B cell (primary cell): ENCODE measurements at regions not wholly inside any gene's neighbourhood (a gene's known extent, or its start where the extent isn't known, plus 50 kb on each side); places are given as distances from the start of the nearest gene placed in this dataset.

Source experiments
- ATAC-seq: fragments of 200-7000 bp; cut with Tn5 transposase; one replicate; pipeline ENCODE4 v1.10.0; 2021; ENCODE audit warnings: low read depth, mild to moderate bottlenecking, moderate number of reproducible peaks, moderate library complexity
- CTCF ChIA-PET: fragments of 350-600 bp; sonication (Branson Sonifier 250); formaldehyde crosslinking; loops from one replicate; lab custom pipeline; 2021; ENCODE audit warnings: antibody characterized with exemption, inconsistent platforms; lab: Charles Lee
- POLR2A ChIA-PET: fragments of 350-600 bp; sonication (Branson Sonifier 250); formaldehyde crosslinking; loops from one replicate; lab custom pipeline; 2021; ENCODE audit warnings: antibody characterized with exemption; lab: Charles Lee
- DNase-seq: peaks from one replicate; pipeline ENCODE4 v3.0.0; 2013
- H2AFZ ChIP-seq: 2 replicates; pipeline ENCODE4 v1.6.1; 2012; ENCODE audit warnings: mild to moderate bottlenecking, low read depth, low read length; ENCODE audit not compliant: insufficient read depth, poor library complexity, severe bottlenecking
- H3K27ac ChIP-seq, 2 donors: 1 replicate in 1 of 2; 2 replicates in 1 of 2; pipeline ENCODE4 v1.5.1; 2012 to 2013; ENCODE audit warnings: low read length in 2 of 2, mild to moderate bottlenecking in 2 of 2, moderate library complexity in 1 of 2
- H3K27me3 ChIP-seq, 4 experiments: fragments of 200-600 bp in 1 of 4; sonication (generic) in 1 of 4; replicated peaks in 1 of 4; 1 replicate in 2 of 4; 2 replicates in 2 of 4; pipeline versions ENCODE4 v1.6.1 to v1.7.0; 2013 to 2016; ENCODE audit warnings: low read length in 3 of 4, mild to moderate bottlenecking in 2 of 4, mixed read lengths in 1 of 4, moderate library complexity in 1 of 4; ENCODE audit not compliant: insufficient read depth in 4 of 4, control insufficient read depth in 3 of 4; ENCODE audit errors: control extremely low read depth in 1 of 4
- H3K36me3 ChIP-seq, 2 experiments: replicated peaks in 1 of 2; 1 replicate in 1 of 2; 2 replicates in 1 of 2; pipeline versions ENCODE4 v1.6.1 to v1.7.1; 2013; ENCODE audit warnings: low read length in 1 of 2; ENCODE audit not compliant: insufficient read depth in 2 of 2, control insufficient read depth in 1 of 2; ENCODE audit errors: control extremely low read depth in 1 of 2, extremely low read depth in 1 of 2
- H3K4me1 ChIP-seq, 2 donors: fragments of 200-600 bp in 1 of 2; sonication (generic) in 1 of 2; 1 replicate in 1 of 2; 2 replicates in 1 of 2; pipeline versions ENCODE4 v1.5.1 to v1.6.1; 2013 to 2017; ENCODE audit warnings: low read length in 2 of 2; ENCODE audit not compliant: control insufficient read depth in 2 of 2, insufficient read depth in 2 of 2
- H3K4me2 ChIP-seq: replicated peaks from 2 replicates; pipeline ENCODE3; 2012; ENCODE audit warnings: mild to moderate bottlenecking, low read depth, low read length; ENCODE audit not compliant: poor library complexity, severe bottlenecking
- H3K4me3 ChIP-seq, 5 experiments: fragments of 200-600 bp in 1 of 5; sonication (generic) in 1 of 5; 1 replicate in 3 of 5; 2 replicates in 2 of 5; pipeline versions ENCODE4 v1.5.1 to v1.7.0; 2011 to 2016; ENCODE audit warnings: low read length in 4 of 5, mild to moderate bottlenecking in 4 of 5, low read depth in 2 of 5, control low read depth in 1 of 5, moderate library complexity in 1 of 5; ENCODE audit not compliant: insufficient read depth in 1 of 5; ENCODE audit errors: control extremely low read depth in 1 of 5, extremely low read depth in 1 of 5
- H3K79me2 ChIP-seq: fragments of 200-600 bp; sonication (generic); one replicate; pipeline ENCODE4 v1.6.0; 2016; ENCODE audit warnings: low read length; ENCODE audit not compliant: control insufficient read depth, insufficient read depth
- H3K9ac ChIP-seq: fragments of 200-600 bp; sonication (generic); 2 replicates; pipeline ENCODE4 v1.6.1; 2017; ENCODE audit warnings: mild to moderate bottlenecking, low read length, moderate library complexity
- H3K9me3 ChIP-seq, 3 donors: one replicate each; pipeline versions ENCODE4 v1.6.1 to v1.7.1; 2013; ENCODE audit warnings: low read length in 2 of 3; ENCODE audit not compliant: control insufficient read depth in 2 of 3, insufficient read depth in 1 of 3; ENCODE audit errors: control extremely low read depth in 1 of 3
- H4K20me1 ChIP-seq: 2 replicates; pipeline ENCODE4 v1.6.0; 2012; ENCODE audit warnings: mild to moderate bottlenecking, low read length; ENCODE audit not compliant: insufficient read depth, control insufficient read depth, poor library complexity, severe bottlenecking
- H3K27ac Mint-ChIP-seq: one replicate; pipeline ENCODE4 v1.8.0; 2021; ENCODE audit warnings: mixed read lengths
- H3K27me3 Mint-ChIP-seq: one replicate; pipeline ENCODE4 v1.8.0; 2021; ENCODE audit warnings: mixed read lengths
- H3K4me1 Mint-ChIP-seq: one replicate; pipeline ENCODE4 v1.8.0; 2021; ENCODE audit warnings: mixed read lengths
- H3K4me3 Mint-ChIP-seq: one replicate; pipeline ENCODE4 v1.8.0; 2021; ENCODE audit warnings: mixed read lengths
- H3K9me3 Mint-ChIP-seq: one replicate; pipeline ENCODE4 v1.8.0; 2022; ENCODE audit warnings: mixed read lengths; ENCODE audit not compliant: insufficient read depth
- EZH2 ChIP-seq: IDR thresholded peaks from 2 replicates; pipeline ENCODE4 v1.6.1; 2012; ENCODE audit warnings: borderline replicate concordance, low read depth, mild to moderate bottlenecking, moderate library complexity, low read length; ENCODE audit not compliant: insufficient read depth, poor library complexity, severe bottlenecking
- WGBS: methylation state at CpG from one replicate; pipeline ENCODE4 v1.1.5; 2013; ENCODE audit warnings: missing lambda C conversion rate; ENCODE audit not compliant: insufficient coverage; 5-methylcytosine and 5-hydroxymethylcytosine counted together
- intact Hi-C: fragments of 100-400 bp; cut with micrococcal nuclease; formaldehyde crosslinking; loops from one replicate; pipeline ENCODE4 v1.10.0; 2022
- TF ChIP-seq, protein P1 (sequence below): fragments of 200-600 bp; IDR thresholded peaks from one replicate; pipeline ENCODE4 v1.8.0; 2022; ENCODE audit warnings: antibody characterized with exemption, mild to moderate bottlenecking

DNA sequence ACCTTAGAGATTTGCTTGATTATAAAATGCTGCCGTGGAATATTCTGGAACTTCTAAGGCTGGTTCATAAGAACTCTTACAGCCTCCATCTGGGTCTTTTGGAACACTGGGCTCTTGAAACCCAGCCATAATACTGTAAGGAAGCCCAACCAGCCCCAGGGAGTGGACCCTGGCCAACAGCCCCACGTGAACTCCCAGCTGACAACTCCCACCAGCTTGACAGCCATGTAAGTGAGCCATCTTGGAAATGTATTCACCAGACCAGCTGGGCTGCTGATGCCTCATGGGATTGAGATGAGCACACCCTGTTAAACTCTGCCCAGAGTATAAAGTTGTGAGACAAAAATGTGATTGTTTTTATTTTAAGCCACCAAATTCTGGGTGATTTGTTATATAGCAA lies 378.7 kb upstream of the RAG2 start:
- TF ChIP-seq EZH2 = no peak
- TF ChIP-seq, protein P1, sequence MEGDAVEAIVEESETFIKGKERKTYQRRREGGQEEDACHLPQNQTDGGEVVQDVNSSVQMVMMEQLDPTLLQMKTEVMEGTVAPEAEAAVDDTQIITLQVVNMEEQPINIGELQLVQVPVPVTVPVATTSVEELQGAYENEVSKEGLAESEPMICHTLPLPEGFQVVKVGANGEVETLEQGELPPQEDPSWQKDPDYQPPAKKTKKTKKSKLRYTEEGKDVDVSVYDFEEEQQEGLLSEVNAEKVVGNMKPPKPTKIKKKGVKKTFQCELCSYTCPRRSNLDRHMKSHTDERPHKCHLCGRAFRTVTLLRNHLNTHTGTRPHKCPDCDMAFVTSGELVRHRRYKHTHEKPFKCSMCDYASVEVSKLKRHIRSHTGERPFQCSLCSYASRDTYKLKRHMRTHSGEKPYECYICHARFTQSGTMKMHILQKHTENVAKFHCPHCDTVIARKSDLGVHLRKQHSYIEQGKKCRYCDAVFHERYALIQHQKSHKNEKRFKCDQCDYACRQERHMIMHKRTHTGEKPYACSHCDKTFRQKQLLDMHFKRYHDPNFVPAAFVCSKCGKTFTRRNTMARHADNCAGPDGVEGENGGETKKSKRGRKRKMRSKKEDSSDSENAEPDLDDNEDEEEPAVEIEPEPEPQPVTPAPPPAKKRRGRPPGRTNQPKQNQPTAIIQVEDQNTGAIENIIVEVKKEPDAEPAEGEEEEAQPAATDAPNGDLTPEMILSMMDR = no peak
- no peak overlapping the region for H3K9ac ChIP-seq
- no peaks in the 10 kb centered on the region for H3K27me3 ChIP-seq
- no peak overlapping the region for H3K4me3 ChIP-seq
- peaks cover 0 to 10% (median 0%) of the 10 kb centered on the region in 3 donors for H3K9me3 ChIP-seq
- ChIA-PET POLR2A (no interaction called here), CTCF (no interaction called here)
- H3K4me1 ChIP-seq = no peaks in the 10 kb centered on the region
- Mint-ChIP-seq H3K27ac (no peak overlapping the region), H3K4me3 (no peak overlapping the region), H3K4me1 (no peaks in the 10 kb centered on the region), H3K27me3 (no peaks in the 10 kb centered on the region), H3K9me3 (peaks cover 8% of the 10 kb centered on the region)
- no peak overlapping the region for H3K27ac ChIP-seq
- no peak overlapping the region for H2AFZ ChIP-seq
- no peak overlapping the region for H3K4me2 ChIP-seq
- DNase-seq (no peak), ATAC-seq (no peak)
- H3K79me2 ChIP-seq = no peaks in the 10 kb centered on the region
- intact Hi-C loops = no loop called here
- H3K36me3 ChIP-seq = no peaks in the 10 kb centered on the region
- no peaks in the 10 kb centered on the region for H4K20me1 ChIP-seq
- 81% methylated on average over 2 of the region's 2 CpGs for WGBS

DNA sequence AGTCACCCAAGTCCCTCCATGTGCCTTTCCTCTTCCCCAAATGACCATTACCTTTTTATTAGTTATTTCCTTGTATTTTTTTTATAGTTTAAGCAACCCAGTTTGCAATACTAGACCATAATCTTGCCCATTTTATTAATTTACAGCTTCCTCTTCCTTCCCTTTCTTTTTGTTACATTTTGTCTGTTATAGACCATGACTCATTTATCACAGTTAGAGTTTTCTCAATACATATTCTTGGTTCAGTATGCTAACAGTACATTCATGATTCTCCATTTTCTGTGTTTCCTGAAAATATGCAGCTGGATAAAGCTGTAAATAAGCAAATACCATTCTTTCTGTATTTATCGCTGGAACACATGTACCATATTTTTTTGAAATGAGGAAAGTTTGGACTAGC lies 376.7 kb upstream of the RAG2 start:
- H3K27ac ChIP-seq = no peak overlapping the region
- peaks cover 6% of the 10 kb centered on the region for H3K9me3 Mint-ChIP-seq
- H3K4me1 Mint-ChIP-seq = no peaks in the 10 kb centered on the region
- ATAC-seq = no peak
- H3K79me2 ChIP-seq = no peaks in the 10 kb centered on the region
- no peaks in the 10 kb centered on the region for H4K20me1 ChIP-seq
- no peak for DNase-seq
- H3K4me2 ChIP-seq = no peak overlapping the region
- TF ChIP-seq, protein P1 = no peak
- TF ChIP-seq EZH2 = no peak
- H3K27me3 ChIP-seq = no peaks in the 10 kb centered on the region
- WGBS = no CpG with 5 or more reads among the region's 1 CpG
- H2AFZ ChIP-seq = no peak overlapping the region
- POLR2A ChIA-PET = no interaction called here
- no peak overlapping the region for H3K4me3 Mint-ChIP-seq
- H3K27ac Mint-ChIP-seq = no peak overlapping the region
- H3K9me3 ChIP-seq = peaks cover 0 to 8% (median 0%) of the 10 kb centered on the region in 3 donors
- no peaks in the 10 kb centered on the region for H3K36me3 ChIP-seq
- intact Hi-C loops = no loop called here
- H3K9ac ChIP-seq = no peak overlapping the region
- no peaks in the 10 kb centered on the region for H3K27me3 Mint-ChIP-seq
- no peak overlapping the region for H3K4me3 ChIP-seq
- no peaks in the 10 kb centered on the region for H3K4me1 ChIP-seq
- CTCF ChIA-PET = no interaction called here
